ENCODE measurements at regions not wholly inside any gene's neighbourhood (a gene's known extent, or its start where the extent isn't known, plus 50 kb on each side); places are given as distances from the start of the nearest gene placed in this dataset.

DNA sequence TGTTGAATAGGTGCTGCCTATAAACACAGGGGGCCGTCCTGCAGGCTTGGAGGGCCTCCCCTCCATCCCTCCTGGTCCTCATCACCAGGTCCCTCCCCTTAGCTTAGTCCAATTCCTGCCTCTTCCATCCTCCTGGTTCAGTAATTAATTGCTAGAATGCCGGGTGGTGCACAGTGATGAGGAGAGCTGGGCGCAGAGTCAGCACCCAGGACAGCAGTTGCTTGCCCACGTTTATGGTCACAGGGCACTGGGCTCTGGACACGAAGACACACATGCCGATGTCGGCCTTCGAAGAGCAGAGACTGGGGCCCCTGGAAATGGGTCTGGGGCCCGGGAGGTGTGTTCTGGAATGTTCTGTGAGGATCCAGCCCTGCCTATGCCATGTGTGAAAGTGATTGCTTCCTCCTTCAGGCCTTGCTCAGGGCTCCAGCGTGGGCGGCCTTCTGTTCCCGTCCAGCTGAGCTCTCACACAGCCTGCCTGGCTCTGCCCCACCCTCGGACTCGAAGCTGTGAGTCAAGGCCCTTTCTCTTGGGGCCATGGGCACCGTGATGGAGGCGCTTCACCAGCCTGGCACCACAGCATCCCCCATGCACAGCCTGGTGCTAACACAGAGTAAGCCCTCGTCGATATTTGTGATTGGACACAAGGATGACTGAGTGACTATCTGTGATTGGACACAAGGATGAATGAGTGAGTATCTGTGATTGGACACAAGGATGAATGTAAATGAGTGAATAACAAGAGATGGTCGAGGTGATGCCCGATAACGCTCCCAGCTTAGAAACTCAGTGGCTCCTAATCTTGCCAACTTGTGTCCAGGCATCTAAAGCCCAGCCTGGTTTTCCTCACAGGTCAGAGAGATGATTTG, 884.7 kb downstream of the BRD1 start:
- peaks cover 54% of the 10 kb centered on the region for H3K9me3 ChIP-seq (ENCODE audit: control insufficient read depth, insufficient read depth, low read length)
- intact Hi-C loops (cut with micrococcal nuclease) = no loop called here

More for the DNA sequence above, 884.7 kb downstream of the BRD1 start:
- DNase-seq = no peak
- Histone ChIP-seq H4K8ac (ENCODE audit: low read depth in 2 of 2, low read length in 2 of 2) (no peak overlapping the region), H4K20me1 (ENCODE audit: insufficient read depth, low read length) (no peaks in the 10 kb centered on the region), H3K56ac (ENCODE audit: extremely low read depth, insufficient read depth, low read length) (no peak overlapping the region), H3K27me3 (ENCODE audit: control insufficient read depth, insufficient read depth, low read length) (no peaks in the 10 kb centered on the region), H3K18ac (ENCODE audit: low read depth, low read length) (no peak overlapping the region), H3K4me2 (ENCODE audit: low read depth, low read length) (no peak overlapping the region), H3K9me1 (ENCODE audit: insufficient read depth, low read length) (no peaks in the 10 kb centered on the region), H2AK9ac (replicated peaks; ENCODE audit: low read depth, low read length, poor library complexity) (no peak overlapping the region), H2AFZ (replicated peaks; ENCODE audit: low read length, poor library complexity) (no peak overlapping the region), H2BK5ac (ENCODE audit: low read depth, low read length, poor library complexity, severe bottlenecking) (no peak overlapping the region), H3K14ac (replicated peaks; ENCODE audit: low read depth, low read length) (no peak overlapping the region), H4K91ac (ENCODE audit: insufficient read depth, low read depth, low read length) (no peak overlapping the region), H3K36me3 (ENCODE audit: control insufficient read depth, insufficient read depth, low read length) (no peaks in the 10 kb centered on the region), H3K4me3 (ENCODE audit: insufficient read depth, low read depth, low read length) (no peak overlapping the region), H3K23ac (ENCODE audit: low read depth, low read length) (no peak overlapping the region), H4K5ac (ENCODE audit: low read depth, low read length) (no peak overlapping the region), H2BK20ac (ENCODE audit: low read depth, low read length) (no peak overlapping the region), H3K9ac (ENCODE audit: low read depth, low read length) (no peak overlapping the region), H3K27ac (ENCODE audit: insufficient read depth, low read length) (no peak overlapping the region), H3K4me1 (ENCODE audit: control insufficient read depth, insufficient read depth, low read length) (no peaks in the 10 kb centered on the region), H2AK5ac (ENCODE audit: low read depth, low read length) (no peak overlapping the region), H3K4ac (ENCODE audit: low read depth, low read length) (no peak overlapping the region), H2BK15ac (ENCODE audit: low read depth, low read length) (no peak overlapping the region), H3K79me1 (ENCODE audit: low read depth in 1 of 2, low read length in 2 of 2) (no peaks in the 10 kb centered on the region), H2BK120ac (ENCODE audit: low read depth, low read length) (no peak overlapping the region)
- no peak for ATAC-seq (ENCODE audit: low read depth)
- POLR2A ChIA-PET (ENCODE audit: unreplicated experiment) = no interaction called here
- CTCF ChIA-PET = no interaction called here
- WGBS, 2 experiments (ENCODE audit: extremely low coverage in 2 of 2, insufficient read length in 1 of 2) = 39% methylated on average over 5 of the region's 21 CpGs; no CpG with 5 or more reads in 1 of the 2 experiments
- in situ Hi-C loops (cut with MboI; ENCODE audit: low sequenced_read_pairs) (no loop called here), dilution Hi-C loops (cut with HindIII; ENCODE audit: low sequenced_read_pairs, unreplicated experiment) (no loop called here)
- TF ChIP-seq CHD1 (IDR thresholded peaks at IDR 0.05; ENCODE audit: low read depth, low read length) (no peak), MAFK (IDR thresholded peaks at IDR 0.05; ENCODE audit: low read depth, low read length) (no peak), SMC3 (IDR thresholded peaks at IDR 0.05; ENCODE audit: low read depth, low read length) (no peak), MAZ (IDR thresholded peaks at IDR 0.05; ENCODE audit: borderline replicate concordance, low read depth, low read length) (no peak), RAD21 (IDR thresholded peaks at IDR 0.05; ENCODE audit: low read length) (no peak), BHLHE40 (IDR thresholded peaks at IDR 0.05; ENCODE audit: low read depth, low read length) (no peak), RCOR1 (IDR thresholded peaks at IDR 0.05; ENCODE audit: insufficient replicate concordance, low read length) (no peak)
- TF ChIP-seq, protein P1, sequence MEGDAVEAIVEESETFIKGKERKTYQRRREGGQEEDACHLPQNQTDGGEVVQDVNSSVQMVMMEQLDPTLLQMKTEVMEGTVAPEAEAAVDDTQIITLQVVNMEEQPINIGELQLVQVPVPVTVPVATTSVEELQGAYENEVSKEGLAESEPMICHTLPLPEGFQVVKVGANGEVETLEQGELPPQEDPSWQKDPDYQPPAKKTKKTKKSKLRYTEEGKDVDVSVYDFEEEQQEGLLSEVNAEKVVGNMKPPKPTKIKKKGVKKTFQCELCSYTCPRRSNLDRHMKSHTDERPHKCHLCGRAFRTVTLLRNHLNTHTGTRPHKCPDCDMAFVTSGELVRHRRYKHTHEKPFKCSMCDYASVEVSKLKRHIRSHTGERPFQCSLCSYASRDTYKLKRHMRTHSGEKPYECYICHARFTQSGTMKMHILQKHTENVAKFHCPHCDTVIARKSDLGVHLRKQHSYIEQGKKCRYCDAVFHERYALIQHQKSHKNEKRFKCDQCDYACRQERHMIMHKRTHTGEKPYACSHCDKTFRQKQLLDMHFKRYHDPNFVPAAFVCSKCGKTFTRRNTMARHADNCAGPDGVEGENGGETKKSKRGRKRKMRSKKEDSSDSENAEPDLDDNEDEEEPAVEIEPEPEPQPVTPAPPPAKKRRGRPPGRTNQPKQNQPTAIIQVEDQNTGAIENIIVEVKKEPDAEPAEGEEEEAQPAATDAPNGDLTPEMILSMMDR (conservative IDR thresholded peaks at IDR 0.05; ENCODE audit: low read depth, low read length) = no peak
- no TSS peak for BruUV-seq (replicated peaks)

Data from IMR-90 (cell line).